ENCODE measurements at regions not wholly inside any gene's neighbourhood (a gene's known extent, or its start where the extent isn't known, plus 50 kb on each side); places are given as distances from the start of the nearest gene placed in this dataset.

DNA sequence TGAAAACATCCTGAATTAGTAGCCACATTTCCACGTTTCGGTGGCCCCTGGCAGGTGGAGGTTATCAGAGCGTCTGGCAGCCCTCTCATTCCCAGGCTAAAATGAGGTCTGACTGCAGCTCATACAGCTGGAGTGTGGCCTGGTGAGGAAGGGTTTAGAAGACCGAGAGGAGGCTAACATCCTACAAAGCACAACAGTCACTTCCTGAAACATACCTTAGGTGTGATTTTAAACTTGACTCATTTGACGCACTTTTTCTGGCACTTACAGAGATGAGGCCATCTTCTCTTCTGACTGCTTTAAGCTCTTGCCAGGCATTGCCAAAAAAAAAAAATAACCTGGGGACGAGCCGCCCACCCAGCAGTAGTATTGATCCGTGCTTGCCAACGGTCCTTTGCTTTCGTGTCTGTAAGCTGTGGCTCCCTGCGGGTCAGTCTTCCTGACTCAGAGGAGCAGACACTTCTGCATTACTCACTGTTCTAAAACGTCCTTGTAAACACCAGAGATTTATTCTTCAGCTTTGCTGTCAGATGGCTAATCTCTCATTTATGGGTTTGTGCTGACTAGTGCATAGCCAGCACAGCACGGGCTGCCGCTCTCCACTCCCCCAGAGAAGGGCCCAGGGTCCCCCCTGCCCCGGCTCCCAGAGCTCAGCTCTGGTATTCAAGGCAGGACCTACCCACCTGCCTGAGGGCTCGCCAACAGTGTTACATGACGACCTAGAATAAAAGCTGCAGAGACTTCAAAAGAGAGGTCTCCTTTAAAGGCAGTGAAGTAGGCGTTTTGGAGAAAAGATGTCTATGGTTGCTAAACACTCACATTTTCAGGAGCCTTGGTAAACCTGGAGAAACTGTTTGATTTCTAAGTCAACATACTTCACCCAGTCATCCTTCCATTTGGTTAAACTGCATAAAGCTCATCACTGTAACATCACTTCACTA is 78.5 kb upstream of the FRMD1 start:
- no peak for DNase-seq (ENCODE audit: low spot score)

DNA sequence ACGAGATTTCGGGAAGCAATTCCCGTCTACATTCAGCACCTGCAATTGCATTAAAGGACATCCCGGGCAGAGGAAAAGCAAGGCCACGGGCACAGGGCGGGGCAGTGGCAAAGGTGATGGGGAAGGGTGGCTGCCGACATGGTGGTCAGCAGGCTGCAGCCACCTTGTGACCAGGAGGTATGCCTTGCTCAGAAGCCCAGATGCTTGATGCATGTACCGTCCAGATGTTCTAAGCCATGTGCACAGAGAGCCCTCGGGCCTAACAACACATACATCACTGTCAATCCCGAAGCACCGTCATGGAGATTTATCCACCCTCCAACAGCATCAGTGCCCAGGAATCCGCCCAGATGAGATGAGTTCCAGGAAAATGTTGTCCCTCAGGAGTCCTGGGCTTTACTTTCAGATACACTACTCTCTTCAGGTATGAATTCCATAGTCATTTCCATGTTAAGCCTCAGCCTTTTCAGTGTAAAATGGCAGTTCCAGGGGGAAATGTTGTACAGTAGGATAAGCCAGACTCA is 77.8 kb upstream of the FRMD1 start:
- DNase-seq (ENCODE audit: low spot score): no peak

DNA sequence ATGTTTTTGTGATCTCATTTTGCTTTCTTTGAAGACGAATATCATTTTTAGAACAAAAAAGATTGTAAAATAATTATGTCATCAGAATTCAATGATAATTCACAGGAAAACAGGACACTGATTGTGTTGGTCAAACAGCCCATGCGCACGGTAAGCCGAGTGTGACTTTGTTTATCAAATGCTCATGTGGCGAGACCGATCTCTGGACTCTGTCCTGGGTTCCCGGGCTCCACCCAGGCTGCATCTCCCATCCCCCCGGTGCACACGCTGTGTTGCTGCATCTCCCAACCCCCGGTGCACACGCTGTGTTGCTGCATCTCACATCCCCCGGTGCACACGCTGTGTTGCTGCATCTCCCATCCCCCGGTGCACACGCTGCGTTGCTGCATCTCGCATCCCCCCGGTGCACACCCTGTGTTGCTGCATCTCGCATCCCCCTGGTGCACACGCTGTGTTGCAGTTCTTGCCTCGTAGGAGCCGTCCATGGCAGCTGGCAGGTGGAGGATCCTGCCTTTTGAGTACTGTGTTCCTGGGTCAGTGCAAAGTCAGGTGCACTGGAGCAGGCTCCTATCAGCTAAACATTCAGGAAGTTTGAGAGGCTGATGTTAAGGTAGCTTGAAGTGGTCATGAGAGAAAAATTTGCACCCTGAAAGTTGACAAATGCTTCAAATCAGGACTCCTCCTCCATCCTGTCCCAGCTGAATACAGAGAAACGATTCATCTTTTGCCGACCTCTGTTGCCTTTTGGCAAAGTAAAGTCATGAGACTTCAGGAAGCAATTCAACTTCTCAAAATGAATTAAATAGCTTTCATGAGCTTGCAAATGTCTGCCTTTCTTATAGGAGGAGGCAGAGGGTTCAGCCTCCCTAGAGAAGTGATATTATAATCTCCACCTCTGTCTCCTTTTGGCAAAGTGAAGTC is 77.1 kb upstream of the FRMD1 start:
- no peak for DNase-seq (ENCODE audit: low spot score)

DNA sequence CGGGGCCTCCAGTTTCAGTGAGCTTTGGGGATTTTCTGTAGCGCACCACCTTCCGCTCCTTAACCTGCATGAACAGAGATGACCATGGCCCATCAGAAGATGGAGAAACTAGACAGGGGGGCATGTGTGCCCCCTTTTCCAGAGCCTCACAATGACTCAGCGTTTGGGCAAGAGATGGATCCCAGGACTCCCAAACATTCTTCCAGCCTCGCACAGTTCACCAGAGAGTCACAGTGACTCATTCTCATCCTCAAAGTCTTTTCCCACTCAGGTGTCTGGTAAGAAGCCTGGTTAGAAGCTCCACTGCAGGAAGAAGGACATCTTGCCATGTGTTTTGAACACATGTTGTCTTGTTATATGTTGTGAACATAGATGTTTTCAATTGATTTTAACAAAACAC is 76.2 kb upstream of the FRMD1 start:
- DNase-seq (ENCODE audit: low spot score): no peak

DNA sequence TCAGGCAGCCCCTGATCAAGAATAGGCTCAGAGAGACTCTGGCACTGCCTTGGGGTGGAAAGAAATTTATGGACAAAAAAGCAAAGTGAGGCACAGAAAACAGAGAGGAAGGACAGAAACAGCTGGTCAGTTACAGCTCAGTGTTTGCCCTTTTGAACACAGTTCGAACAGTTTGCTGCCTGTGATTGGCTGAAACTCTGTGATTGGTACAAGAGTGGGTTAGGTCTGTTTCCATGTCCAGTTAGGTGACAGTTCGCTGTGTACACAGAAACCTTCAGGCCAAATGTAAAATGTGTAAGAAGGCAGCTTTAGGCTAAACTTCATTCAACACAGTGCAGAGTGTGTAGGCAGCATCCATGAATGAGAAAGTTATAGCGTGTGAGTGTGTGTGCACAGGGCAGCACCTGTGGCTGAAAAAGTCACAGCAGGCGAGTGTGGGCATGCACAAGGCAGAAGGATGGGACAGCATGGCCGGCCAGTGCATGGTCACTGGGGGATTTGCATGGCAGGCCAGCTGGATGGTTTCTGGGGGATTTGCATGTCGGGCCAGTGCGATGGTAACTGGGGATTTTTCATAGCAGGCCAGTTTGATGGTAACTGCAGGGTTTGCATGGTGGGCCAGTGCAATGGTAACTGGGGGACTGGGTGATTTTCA is 75.4 kb upstream of the FRMD1 start:
- DNase-seq (ENCODE audit: low spot score): no peak

DNA sequence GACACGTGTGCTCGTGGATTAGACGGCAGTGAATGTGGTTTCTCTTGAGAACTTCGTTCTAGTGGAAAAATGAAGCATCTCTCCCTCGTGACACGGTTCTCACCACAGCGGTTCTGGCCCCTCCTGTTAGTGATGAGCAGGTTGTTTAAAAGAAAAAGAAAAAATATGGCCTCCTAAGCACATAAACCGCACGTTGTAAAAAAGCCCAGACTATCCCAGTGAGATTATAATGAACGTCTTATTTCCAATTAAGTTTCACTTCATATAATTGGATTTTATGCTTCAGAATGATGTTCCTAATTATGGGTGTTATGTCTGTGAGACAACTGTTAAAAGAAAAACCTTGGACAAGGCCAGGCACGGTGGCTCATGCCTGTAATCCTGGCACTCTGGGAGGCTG is 74.5 kb upstream of the FRMD1 start:
- no peak for DNase-seq (ENCODE audit: low spot score)

DNA sequence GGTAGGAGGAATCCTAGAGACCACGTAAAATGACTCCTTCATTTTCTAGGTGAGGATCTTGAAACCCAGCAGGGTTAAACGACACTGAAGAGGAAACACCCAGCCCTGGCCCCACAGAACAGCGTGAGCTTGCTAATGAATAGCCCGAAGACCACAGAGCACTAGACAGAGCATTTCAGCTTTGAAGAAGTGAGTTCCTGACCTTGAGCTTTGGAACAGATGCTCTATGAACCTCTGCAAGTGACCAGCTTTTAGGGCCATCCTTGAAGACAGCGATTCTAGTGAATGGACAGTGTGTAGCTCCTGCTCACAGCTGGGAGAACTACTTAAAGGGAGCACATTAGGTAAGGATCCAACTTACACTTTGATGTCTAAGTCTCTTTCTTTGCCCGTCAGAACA is 74.0 kb upstream of the FRMD1 start:
- no peak for DNase-seq (ENCODE audit: low spot score)

DNA sequence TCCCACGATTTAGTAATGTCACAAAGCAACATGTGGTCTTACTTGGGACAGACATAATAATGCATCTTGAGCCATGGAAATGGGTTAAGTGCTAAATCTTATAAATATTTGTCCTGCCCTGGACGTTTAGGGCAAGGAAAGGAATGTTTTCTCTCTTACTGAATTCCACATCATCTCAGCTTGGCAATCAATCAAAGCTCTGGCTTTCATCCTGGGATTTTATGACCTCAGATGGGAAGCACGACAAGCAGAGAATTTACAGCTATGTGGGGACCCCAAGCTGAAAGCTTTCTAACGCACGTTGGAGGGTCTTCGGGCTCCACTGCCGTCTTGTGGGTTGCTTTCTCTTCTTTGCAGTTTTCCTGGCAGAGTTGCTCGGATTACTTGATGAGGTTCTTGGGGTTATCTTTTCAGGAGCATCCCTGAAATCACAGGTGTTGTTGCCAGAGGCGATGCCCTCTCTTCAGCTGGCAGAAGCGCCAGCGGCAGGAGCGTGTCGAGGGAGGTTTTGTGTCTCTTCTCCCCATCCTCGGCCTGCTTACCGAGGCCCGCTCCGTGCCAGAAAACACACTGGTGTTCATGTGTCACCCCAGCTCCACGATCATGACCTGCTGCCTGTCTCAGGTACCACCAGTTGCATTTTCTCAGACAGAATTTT is 73.4 kb upstream of the FRMD1 start:
- DNase-seq (ENCODE audit: low spot score): no peak

DNA sequence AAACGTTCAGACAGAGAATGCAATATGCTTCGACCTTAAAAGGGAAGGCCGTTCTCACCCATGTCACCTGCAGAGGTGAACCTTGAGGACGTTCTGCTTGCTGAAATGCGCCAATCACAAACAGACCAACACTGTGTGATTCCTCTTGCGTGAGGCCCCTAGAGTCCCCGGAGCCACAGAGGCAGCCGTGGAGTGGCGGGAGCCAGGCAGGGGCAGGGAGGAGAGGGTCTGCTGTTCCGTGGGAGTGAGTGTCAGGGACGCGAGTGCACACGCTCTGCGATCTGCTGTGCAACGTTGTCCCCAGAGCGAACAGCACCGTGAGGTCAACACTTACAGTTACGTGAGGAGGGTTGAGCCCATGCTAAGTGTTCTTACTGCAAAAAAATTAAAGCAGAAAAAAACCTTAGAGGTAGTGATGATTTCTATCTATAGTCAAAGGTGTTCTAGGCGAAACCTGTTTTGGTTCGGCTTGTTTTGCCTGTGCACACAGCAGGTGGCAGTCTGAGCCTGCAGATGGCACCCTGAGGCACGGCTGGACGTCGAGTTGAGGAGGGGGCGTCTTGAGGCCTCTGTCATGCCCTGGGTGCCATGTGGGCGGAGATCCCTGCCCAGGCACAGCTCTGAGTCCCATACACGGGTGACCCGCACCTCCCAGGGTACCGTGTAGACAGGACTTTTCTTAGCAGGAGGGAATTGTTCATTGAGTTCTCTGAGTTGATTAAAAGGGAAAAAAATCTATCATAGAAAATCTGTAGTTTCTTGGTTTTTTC is 71.7 kb upstream of the FRMD1 start:
- DNase-seq (ENCODE audit: low spot score): peak; percentile 69

DNA sequence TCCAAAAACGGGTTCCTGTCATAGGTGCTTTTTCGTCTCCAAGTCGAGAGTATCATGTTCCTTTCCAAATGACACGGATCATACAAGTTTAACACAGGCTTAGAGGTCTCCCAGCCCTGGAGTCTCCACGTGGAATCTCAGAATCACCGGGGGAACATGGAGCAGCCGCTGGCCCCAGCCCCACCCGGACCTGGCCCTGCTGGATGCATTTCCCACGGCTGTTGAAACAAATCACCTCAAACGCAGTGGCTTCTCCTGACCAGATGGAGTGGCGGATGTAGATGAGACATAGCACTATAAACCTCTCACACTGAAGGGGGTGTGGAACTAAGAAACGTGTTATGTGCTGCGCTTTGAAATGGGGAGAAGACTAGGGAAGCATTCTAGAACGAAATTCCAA is 70.0 kb upstream of the FRMD1 start:
- DNase-seq (ENCODE audit: low spot score): peak; percentile 76

DNA sequence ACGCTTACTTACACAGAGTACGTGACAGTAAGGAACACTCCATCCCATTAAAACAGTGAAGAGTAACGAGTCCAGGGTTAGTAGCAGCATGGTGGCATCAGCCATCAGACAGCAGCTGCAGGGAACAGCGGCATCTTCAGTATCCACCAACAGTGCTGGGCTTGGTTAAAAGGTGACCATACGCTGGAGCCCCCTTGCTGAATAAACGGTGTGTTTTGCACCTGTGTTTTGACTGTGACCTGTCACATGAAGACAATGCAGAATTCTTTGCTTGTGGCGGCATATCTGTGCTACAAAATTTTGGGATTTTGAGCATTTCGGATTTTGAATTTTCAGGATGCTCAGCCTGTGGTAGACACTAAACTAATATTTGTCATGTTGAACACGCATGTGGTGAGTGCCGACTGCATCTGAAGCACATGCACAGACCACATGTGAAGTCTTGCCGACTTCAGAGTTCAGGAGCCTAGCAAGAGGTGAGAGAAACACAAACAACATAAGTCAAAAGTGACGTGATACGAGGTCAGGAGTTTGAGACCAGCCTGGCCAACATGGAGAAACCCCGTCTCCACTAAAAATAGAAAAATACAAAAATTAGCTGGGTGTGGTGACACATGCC is 69.3 kb upstream of the FRMD1 start:
- DNase-seq (ENCODE audit: low spot score): no peak

DNA sequence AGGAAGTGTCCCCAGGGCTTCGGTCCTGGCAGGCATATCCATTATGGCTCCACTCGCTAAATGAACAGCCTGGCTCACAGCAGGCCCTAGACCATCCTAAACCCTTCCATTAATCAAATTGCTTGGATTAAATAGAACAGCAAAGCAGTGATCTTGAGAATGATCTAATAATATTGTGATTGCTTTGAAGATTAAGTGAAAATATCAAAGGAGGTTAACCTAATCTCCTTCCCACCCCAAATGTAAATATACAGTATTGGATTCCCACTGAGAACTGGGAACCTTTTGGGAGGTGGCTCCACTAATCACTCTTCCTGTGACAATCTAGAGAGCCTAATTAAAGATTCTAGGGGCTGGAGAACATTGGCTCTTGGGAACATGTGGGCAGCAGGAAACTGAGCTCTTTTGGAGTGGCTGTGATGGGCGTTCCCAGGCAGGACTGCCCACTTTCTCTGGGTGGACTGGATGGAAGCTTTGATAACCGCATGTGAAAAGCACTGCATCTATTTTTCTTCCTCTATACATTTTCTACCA is 68.3 kb upstream of the FRMD1 start:
- DNase-seq (ENCODE audit: low spot score): no peak

DNA sequence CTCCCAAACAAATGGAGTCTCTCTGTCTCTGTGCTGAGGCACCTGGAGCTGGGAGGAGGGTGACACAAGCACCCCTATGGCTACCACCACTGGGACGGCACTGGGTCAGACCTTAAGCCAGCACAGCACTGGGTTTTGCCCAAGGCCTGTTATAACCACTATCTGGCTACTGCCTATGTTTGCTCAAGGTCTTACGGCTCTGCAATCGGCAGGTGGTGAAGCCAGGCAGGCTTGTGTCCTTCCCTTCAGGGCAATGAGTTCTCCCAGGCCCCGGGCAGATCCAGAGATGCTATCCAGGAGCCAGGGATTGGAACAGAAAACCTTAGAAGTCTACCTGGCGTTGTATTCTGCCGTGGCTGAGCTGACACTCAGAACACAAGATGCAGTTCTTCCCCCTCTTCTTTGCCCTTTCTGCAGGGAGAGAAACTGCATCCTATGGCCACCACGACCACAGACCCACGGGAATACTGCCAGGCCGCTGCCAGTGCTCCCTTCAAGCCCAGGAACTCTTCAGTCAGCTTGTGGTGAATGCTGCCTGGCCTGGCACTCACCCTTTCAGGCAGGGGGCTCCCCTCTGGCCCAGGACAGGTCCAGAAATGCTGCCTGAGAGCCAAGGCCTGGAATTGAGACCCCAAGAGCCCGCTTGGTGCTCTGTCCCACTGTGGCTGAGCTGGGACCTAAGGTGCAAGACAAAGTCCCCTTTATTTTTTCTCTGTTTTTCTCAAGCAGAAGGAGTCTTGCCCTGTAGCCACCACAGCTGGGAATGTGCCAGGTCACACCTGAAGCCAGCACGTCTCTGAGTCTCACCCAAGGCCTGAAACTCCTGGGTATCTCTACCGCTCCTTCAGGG is 67.0 kb upstream of the FRMD1 start:
- peak; percentile 69 for DNase-seq (ENCODE audit: low spot score)

DNA sequence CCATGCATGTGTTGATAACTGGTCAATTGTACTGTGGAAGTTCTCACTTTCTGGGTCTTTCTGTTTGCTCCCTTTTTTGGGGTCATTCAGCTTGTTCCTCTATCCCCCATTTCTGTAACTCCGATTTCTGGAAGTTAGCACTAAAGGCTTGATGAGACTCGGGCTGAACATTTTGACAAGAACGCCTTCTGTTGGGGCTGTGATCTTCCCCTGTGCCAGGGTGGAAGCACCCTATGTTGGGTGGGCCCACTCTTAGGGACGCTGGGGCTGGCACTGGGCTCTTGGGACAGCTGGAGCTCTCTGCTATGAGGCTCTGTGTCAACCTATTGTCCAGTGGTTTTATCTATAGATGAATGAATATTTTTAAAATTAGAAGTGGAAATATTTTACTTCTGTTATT is 60.1 kb upstream of the FRMD1 start:
- no peak for DNase-seq (ENCODE audit: low spot score)

DNA sequence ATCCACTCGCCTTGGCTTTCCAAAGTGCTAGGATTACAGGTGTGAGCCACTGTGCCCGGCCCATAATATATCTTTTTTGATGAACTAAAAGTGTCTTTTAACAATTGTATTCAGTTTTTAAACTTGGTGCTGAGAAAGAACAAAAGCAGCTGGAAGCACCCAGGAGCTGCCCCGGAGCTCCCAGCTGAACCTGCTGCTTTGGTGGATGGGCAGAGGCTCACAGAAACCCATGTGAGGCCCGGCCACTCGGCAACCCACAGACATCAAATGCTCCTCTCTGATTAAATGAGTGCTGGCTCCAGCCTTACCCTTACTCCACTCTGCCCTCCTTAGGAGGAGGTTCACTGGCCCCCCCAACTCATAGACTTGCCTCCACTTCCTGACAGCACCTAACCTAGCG is 59.4 kb upstream of the FRMD1 start:
- no peak for DNase-seq (ENCODE audit: low spot score)

DNA sequence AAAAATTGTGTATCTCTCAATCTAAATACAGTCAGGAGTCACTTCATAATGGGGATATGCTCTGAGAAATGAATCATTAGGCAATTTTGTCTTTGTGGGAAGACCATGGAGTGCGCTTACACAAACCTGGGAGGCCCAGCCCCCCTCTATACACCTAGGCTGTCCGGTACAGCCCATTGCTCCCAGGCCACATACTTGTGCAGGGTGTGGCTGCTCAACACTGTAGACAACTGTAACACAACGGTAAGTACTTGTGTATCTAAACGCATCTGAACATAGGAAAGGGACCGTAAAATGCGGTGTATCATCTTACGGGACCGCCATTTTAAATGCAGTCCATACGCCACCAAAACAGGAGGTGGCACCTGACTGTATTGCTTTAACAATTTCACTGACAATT is 58.0 kb upstream of the FRMD1 start:
- no peak for DNase-seq (ENCODE audit: low spot score)

DNA sequence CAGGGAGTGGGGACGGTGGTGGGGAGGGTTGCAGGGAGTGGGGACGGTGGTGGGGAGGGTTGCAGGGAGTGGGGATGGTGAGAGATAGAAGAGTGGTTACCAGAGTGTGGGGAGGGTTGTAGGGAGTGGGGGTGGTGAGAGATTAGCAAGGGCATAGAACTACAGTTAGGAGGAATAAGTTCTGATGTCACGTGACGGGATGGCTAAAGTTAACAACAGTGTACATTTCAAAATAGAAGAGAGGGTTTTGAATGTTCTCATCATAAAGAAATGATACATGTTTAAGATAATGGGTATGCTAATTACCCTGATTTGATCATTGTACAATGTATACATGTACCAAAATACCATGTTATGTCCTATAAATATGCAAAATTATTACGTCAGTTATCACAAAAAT is 57.6 kb upstream of the FRMD1 start:
- no peak for DNase-seq (ENCODE audit: low spot score)

DNA sequence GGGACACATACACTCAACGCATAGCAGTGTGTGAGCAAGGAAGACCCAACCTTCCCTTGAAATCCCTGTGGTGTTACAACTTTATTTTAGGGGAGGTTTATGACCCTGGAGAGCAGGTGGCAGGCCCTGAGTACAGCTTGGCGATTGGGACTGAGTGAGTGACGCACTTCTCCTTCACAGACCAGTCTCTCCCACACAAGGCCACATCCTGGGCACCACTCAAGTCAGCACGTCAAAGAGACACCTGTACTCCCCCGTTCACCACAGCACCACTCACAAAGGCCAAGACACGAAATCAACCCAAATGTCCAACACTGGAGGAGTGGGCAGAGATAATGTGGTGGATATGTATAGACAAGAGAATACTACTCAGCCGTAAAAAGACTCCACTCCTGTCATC is 57.0 kb upstream of the FRMD1 start:
- DNase-seq (ENCODE audit: low spot score): no peak
